Esophagus muscularis mucosa (tissue), 4 donors: ENCODE measurements at regions not wholly inside any gene's neighbourhood (a gene's known extent, or its start where the extent isn't known, plus 50 kb on each side); places are given as distances from the start of the nearest gene placed in this dataset.
"Not testable (repeated sequence)": the region's sequence is repeated elsewhere in the genome, so short reads cannot be mapped to it uniquely, and the experiment has no call there.

Experiments used
- DNase-seq: peaks from one replicate; pipeline ENCODE4 v3.0.0-alpha.2; 2017; ENCODE audit errors: extremely low spot score
- H3K27ac ChIP-seq, 4 donors: fragments of 200-600 bp; sonication (generic); replicated peaks in 1 of 4; 1 replicate in 3 of 4; 2 replicates in 1 of 4; pipeline ENCODE4 v1.5.1; 2016 to 2019; ENCODE audit warnings: mild to moderate bottlenecking in 1 of 4
- H3K27me3 ChIP-seq, 4 donors: fragments of 200-600 bp; sonication (generic); one replicate each; pipeline versions ENCODE4 v1.5.1 to v1.6.0; 2016 to 2019
- H3K36me3 ChIP-seq, 4 donors: fragments of 200-600 bp; sonication (generic); one replicate each; pipeline ENCODE4 v1.5.1; 2016 to 2019
- H3K4me1 ChIP-seq, 4 donors: fragments of 200-600 bp; sonication (generic); one replicate each; pipeline ENCODE4 v1.5.1; 2016 to 2019
- H3K4me3 ChIP-seq, 4 donors: fragments of 200-600 bp; sonication (generic); 1 replicate in 2 of 4; 2 replicates in 2 of 4; pipeline ENCODE4 v1.5.1; 2016 to 2019; ENCODE audit warnings: mild to moderate bottlenecking in 4 of 4, moderate library complexity in 1 of 4
- H3K9me3 ChIP-seq, 4 donors: fragments of 200-600 bp; sonication (generic); 1 replicate in 3 of 4; 2 replicates in 1 of 4; pipeline ENCODE4 v1.5.1; 2016 to 2019
- CTCF ChIP-seq, 3 experiments: fragments of 200-600 bp in 2 of 3; fragments of 450-650 bp in 1 of 3; sonication (generic) in 2 of 3; IDR thresholded peaks; one replicate each; pipeline ENCODE4 v1.5.1; 2017 to 2019; ENCODE audit warnings: antibody characterized with exemption in 3 of 3, mild to moderate bottlenecking in 2 of 3, moderate library complexity in 1 of 3
- EP300 ChIP-seq: sonication (generic); formaldehyde crosslinking; IDR thresholded peaks from one replicate; pipeline ENCODE4 v1.6.1; 2017; ENCODE audit warnings: antibody characterized with exemption
- POLR2A ChIP-seq: fragments of 450-650 bp; IDR thresholded peaks from one replicate; pipeline ENCODE4 v1.6.1; 2017; ENCODE audit warnings: antibody characterized with exemption, moderate library complexity, mild to moderate bottlenecking, low read depth
- POLR2AphosphoS5 ChIP-seq, 2 donors: sonication (generic); formaldehyde crosslinking; IDR thresholded peaks; one replicate each; pipeline ENCODE4 v1.6.1; 2017; ENCODE audit warnings: antibody characterized with exemption in 2 of 2
- WGBS: methylation state at CpG from one replicate; pipeline ENCODE4 v1.1.5; 2018; 5-methylcytosine and 5-hydroxymethylcytosine counted together
- intact Hi-C: fragments of 100-400 bp; cut with DNase I; formaldehyde crosslinking; loops from one replicate; pipeline ENCODE4 v1.15.1; 2023

DNA sequence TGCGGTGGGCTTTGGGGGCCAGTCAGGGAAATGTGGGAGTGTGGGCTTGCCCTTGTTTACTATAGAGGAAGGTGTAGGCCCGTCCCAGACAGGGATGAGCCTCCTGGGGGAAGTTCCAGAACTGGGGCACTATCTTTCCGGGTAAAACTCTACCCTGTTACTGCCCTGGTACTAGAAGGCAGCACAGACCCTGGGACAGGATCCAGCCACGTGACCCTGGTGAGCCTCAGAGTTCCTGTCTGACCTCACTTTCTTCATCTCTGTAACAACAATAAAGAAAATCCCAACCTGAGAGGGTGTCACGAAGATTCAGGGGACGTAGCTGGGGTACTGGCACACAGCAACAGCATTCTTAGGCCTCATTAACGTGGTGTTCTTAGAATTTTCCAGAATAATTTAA is 239.6 kb upstream of the FOXF1 start:
- intact Hi-C loops = no loop called here
- TF ChIP-seq EP300 = no peak
- no peak for TF ChIP-seq POLR2AphosphoS5 (IDR thresholded peaks at IDR 0.05)
- no peak for TF ChIP-seq CTCF (IDR thresholded peaks at IDR 0.05)
- no peak for TF ChIP-seq POLR2A
- Histone ChIP-seq H3K27me3 (no peaks in the 10 kb centered on the region), H3K27ac (no peak overlapping the region), H3K4me3 (no peak overlapping the region), H3K9me3 (peaks cover 0 to 4% (median 2%) of the 10 kb centered on the region in 4 donors), H3K36me3 (peaks cover 0 to 8% (median 0%) of the 10 kb centered on the region in 4 donors), H3K4me1 (no peaks in the 10 kb centered on the region)
- 69% methylated on average over 5 of the region's 7 CpGs for WGBS
- no peak for DNase-seq

GRCh38 chr16:86272744-86273143 is 237.6 kb upstream of the FOXF1 start:
- Histone ChIP-seq H3K36me3 (peaks cover 0 to 8% (median 0%) of the 10 kb centered on the region in 4 donors), H3K27me3 (no peaks in the 10 kb centered on the region), H3K9me3 (peaks cover 0 to 4% (median 2%) of the 10 kb centered on the region in 4 donors), H3K27ac (no peak overlapping the region), H3K4me1 (no peaks in the 10 kb centered on the region), H3K4me3 (no peak overlapping the region)
- TF ChIP-seq EP300 (no peak), POLR2AphosphoS5 (IDR thresholded peaks at IDR 0.05) (no peak), POLR2A (no peak), CTCF (IDR thresholded peaks at IDR 0.05) (no peak)
- intact Hi-C loops = no loop called here
- no peak for DNase-seq
- 88% methylated on average over 1 of the region's 1 CpG for WGBS

DNA sequence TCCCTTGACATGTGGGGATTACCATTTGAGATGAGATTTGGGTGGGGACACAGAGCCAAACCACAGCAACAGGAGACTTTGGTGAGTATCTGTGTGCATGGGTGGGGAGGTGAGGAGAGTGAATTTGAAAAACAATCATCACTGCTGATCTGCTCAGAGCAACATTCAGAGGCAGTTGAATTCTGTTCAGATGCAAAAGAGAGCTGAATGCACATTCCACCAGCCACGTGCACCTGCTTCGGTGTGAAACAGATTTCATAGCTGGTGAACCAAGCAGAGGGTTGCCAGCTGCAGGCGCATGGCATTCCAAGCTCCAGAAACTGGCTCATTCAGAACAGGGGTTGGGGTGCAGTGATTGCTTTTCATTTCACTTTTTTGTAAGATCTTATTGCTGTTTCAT is 233.1 kb upstream of the FOXF1 start:
- TF ChIP-seq CTCF (IDR thresholded peaks at IDR 0.05) (no peak), EP300 (no peak), POLR2A (no peak), POLR2AphosphoS5 (IDR thresholded peaks at IDR 0.05) (no peak)
- H3K36me3 ChIP-seq = peaks cover 0 to 8% (median 0%) of the 10 kb centered on the region in 4 donors
- 71% methylated on average over 3 of the region's 3 CpGs for WGBS
- no peak overlapping the region for H3K4me3 ChIP-seq
- peaks cover 0 to 4% (median 2%) of the 10 kb centered on the region in 4 donors for H3K9me3 ChIP-seq
- H3K4me1 ChIP-seq = peaks cover 0 to 7% (median 0%) of the 10 kb centered on the region in 4 donors
- H3K27ac ChIP-seq = no peak overlapping the region
- intact Hi-C loops = no loop called here
- no peaks in the 10 kb centered on the region for H3K27me3 ChIP-seq
- no peak for DNase-seq

DNA sequence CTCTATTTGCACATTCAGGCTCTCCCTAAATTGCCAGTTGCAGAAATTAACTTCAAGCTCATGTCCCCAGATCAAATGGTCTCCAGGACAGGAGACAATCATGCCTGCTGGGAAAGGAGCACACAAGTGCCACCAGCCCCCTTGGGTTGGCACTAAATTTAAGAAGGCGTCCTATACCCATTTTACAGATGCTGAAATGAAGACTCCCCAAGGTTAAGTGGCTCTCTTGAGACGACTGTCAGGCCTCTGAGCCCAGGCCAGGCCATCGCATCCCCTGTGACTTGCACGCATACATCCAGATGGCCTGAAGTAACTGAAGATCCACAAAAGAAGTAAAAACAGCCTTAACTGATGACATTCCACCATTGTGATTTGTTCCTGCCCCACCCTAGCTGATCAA is 232.5 kb upstream of the FOXF1 start:
- intact Hi-C loops, H3K4me3 ChIP-seq, H3K9me3 ChIP-seq, DNase-seq, H3K27ac ChIP-seq, H3K36me3 ChIP-seq, H3K4me1 ChIP-seq, H3K27me3 ChIP-seq: not testable (repeated sequence)
- whole genome bisulfite sequencing = 88% methylated on average over 4 of the region's 4 CpGs

- Histone ChIP-seq H3K4me3 (no peak overlapping the region), H3K9me3 (no peaks in the 10 kb centered on the region), H3K36me3 (no peaks in the 10 kb centered on the region), H3K27ac (no peak overlapping the region), H3K4me1 (peaks cover 0 to 9% (median 4%) of the 10 kb centered on the region in 4 donors), H3K27me3 (peaks cover 0 to 17% (median 0%) of the 10 kb centered on the region in 4 donors)
- 55% methylated on average over 7 of the region's 12 CpGs for WGBS
- intact Hi-C loops = no loop called here
- TF ChIP-seq POLR2AphosphoS5 (IDR thresholded peaks at IDR 0.05) (peak in 1 of 2 donors; percentile 26), CTCF (IDR thresholded peaks at IDR 0.05) (no peak)
- DNase-seq = no peak
Observed at GRCh38 chr16:86281421-86281820, 228.9 kb upstream of the FOXF1 start.
